Activated CD8-positive, alpha-beta T cell treated with anti-CD3 and anti-CD28 coated beads for 36 hours (primary cell): ENCODE measurements at regions not wholly inside any gene's neighbourhood (a gene's known extent, or its start where the extent isn't known, plus 50 kb on each side); places are given as distances from the start of the nearest gene placed in this dataset.

ENCODE experiments used
- ATAC-seq: fragments of 200-7000 bp; cut with Tn5 transposase; one replicate; pipeline ENCODE4 v1.10.0; 2021; ENCODE audit warnings: mild to moderate bottlenecking, moderate library complexity
- CTCF ChIA-PET: fragments of 350-600 bp; sonication (Branson Sonifier 250); formaldehyde crosslinking; loops from one replicate; lab custom pipeline; 2021; ENCODE audit warnings: antibody characterized with exemption; lab: Charles Lee
- POLR2A ChIA-PET: fragments of 350-600 bp; sonication (Branson Sonifier 250); formaldehyde crosslinking; loops from one replicate; lab custom pipeline; 2021; ENCODE audit warnings: antibody characterized with exemption; lab: Charles Lee
- DNase-seq: peaks from one replicate; pipeline ENCODE4 v3.0.0-alpha.2; 2020
- H3K27ac Mint-ChIP-seq: one replicate; pipeline ENCODE4 v1.8.0; 2021; ENCODE audit warnings: mild to moderate bottlenecking, mixed read lengths
- H3K27me3 Mint-ChIP-seq: one replicate; pipeline ENCODE4 v1.8.0; 2021; ENCODE audit warnings: mixed read lengths
- H3K36me3 Mint-ChIP-seq: one replicate; pipeline ENCODE4 v1.8.0; 2021; ENCODE audit warnings: low read depth, mixed read lengths
- H3K4me1 Mint-ChIP-seq: one replicate; pipeline ENCODE4 v1.8.0; 2021; ENCODE audit warnings: low read depth, mixed read lengths
- H3K4me3 Mint-ChIP-seq: one replicate; pipeline ENCODE4 v1.8.0; 2021; ENCODE audit warnings: mild to moderate bottlenecking, moderate library complexity, mixed read lengths
- H3K9me3 Mint-ChIP-seq: one replicate; pipeline ENCODE4 v1.8.0; 2021; ENCODE audit warnings: mixed read lengths
- intact Hi-C: fragments of 100-400 bp; cut with micrococcal nuclease; formaldehyde crosslinking; loops from one replicate; pipeline ENCODE4 v1.10.0; 2022
- TF ChIP-seq, protein P1 (sequence below): fragments of 200-600 bp; IDR thresholded peaks from one replicate; pipeline ENCODE4 v1.8.0; 2022; ENCODE audit warnings: antibody characterized with exemption, mild to moderate bottlenecking

GRCh38 chr13:80101040-80101439 is 239.9 kb downstream of the SPRY2 start:
- Mint-ChIP-seq H3K27ac (no peak overlapping the region), H3K4me1 (no peaks in the 10 kb centered on the region), H3K36me3 (no peaks in the 10 kb centered on the region), H3K4me3 (no peak overlapping the region), H3K9me3 (no peaks in the 10 kb centered on the region), H3K27me3 (no peaks in the 10 kb centered on the region)
- ChIA-PET CTCF (no interaction called here), POLR2A (no interaction called here)
- no peak for DNase-seq
- intact Hi-C loops: no loop called here
- TF ChIP-seq, protein P1, sequence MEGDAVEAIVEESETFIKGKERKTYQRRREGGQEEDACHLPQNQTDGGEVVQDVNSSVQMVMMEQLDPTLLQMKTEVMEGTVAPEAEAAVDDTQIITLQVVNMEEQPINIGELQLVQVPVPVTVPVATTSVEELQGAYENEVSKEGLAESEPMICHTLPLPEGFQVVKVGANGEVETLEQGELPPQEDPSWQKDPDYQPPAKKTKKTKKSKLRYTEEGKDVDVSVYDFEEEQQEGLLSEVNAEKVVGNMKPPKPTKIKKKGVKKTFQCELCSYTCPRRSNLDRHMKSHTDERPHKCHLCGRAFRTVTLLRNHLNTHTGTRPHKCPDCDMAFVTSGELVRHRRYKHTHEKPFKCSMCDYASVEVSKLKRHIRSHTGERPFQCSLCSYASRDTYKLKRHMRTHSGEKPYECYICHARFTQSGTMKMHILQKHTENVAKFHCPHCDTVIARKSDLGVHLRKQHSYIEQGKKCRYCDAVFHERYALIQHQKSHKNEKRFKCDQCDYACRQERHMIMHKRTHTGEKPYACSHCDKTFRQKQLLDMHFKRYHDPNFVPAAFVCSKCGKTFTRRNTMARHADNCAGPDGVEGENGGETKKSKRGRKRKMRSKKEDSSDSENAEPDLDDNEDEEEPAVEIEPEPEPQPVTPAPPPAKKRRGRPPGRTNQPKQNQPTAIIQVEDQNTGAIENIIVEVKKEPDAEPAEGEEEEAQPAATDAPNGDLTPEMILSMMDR: no peak
- ATAC-seq: no peak

GRCh38 chr13:80100636-80101035 is 240.3 kb downstream of the SPRY2 start:
- CTCF ChIA-PET: no interaction called here
- no peaks in the 10 kb centered on the region for H3K36me3 Mint-ChIP-seq

GRCh38 chr13:80097561-80097960 is 243.4 kb downstream of the SPRY2 start:
- ChIA-PET CTCF (no interaction called here), POLR2A (no interaction called here)
- Mint-ChIP-seq H3K27ac (no peak overlapping the region), H3K27me3 (no peaks in the 10 kb centered on the region), H3K9me3 (no peaks in the 10 kb centered on the region), H3K36me3 (no peaks in the 10 kb centered on the region), H3K4me3 (no peak overlapping the region), H3K4me1 (no peaks in the 10 kb centered on the region)
- TF ChIP-seq, protein P1: no peak
- DNase-seq: no peak
- intact Hi-C loops: no loop called here
- ATAC-seq: no peak

More at GRCh38 chr13:80100636-80101035, 240.3 kb downstream of the SPRY2 start:
- Mint-ChIP-seq H3K27me3 (no peaks in the 10 kb centered on the region), H3K27ac (no peak overlapping the region), H3K4me3 (no peak overlapping the region), H3K9me3 (no peaks in the 10 kb centered on the region), H3K4me1 (no peaks in the 10 kb centered on the region)
- TF ChIP-seq, protein P1: no peak
- POLR2A ChIA-PET: interaction anchor here (0.6 kb wide), 1 partner anchor 17 kb away, joined by 3 read pairs; no protein-coding TSS in a partner anchor
- intact Hi-C loops: no loop called here
- no peak for ATAC-seq
- no peak for DNase-seq

DNA sequence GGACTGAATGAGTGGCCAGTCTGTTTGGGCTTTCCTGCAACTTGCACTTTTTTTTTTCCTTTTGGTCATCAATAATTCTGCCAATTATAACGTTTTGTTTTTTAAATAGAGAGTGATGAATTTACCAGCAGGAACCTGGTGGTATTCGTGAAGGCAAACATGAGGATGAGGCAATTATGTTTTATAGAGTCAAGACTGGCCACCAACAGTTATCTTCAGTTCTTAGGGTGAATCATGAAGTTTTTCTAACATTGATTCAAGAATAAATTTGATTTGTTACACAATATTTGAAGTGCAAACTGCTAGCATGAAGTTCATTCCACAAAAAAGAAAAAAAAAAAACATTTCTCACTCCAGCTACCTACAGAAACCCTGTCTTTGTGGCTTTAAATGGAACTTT is 244.5 kb downstream of the SPRY2 start:
- ATAC-seq (no peak), DNase-seq (no peak)
- Mint-ChIP-seq H3K27me3 (no peaks in the 10 kb centered on the region), H3K9me3 (no peaks in the 10 kb centered on the region), H3K27ac (no peak overlapping the region), H3K36me3 (no peaks in the 10 kb centered on the region), H3K4me3 (no peak overlapping the region), H3K4me1 (no peaks in the 10 kb centered on the region)
- intact Hi-C loops: no loop called here
- TF ChIP-seq, protein P1: no peak
- ChIA-PET CTCF (no interaction called here), POLR2A (no interaction called here)

DNA sequence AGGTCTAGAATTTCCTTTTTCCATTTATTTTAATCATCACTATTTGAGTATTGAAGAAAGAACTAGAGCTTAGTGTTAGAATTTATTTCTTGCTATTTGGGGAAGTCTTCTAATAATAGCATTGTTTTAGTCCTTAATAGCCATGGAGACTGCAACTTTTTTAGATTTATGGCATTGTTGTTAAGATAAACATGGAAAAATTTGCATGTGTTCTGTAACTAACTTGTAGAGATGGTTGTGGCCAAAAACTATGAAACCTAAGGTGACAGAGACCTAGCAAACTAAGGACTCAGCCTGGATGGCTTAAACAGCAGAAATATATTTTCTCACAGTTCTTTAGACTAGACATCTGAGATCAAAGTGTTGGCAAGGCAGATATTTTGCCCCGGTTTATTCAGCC is 246.4 kb downstream of the SPRY2 start:
- DNase-seq: no peak
- intact Hi-C loops: no loop called here
- no peaks in the 10 kb centered on the region for H3K4me1 Mint-ChIP-seq
- H3K36me3 Mint-ChIP-seq: no peaks in the 10 kb centered on the region
- H3K9me3 Mint-ChIP-seq: no peaks in the 10 kb centered on the region
- no peak overlapping the region for H3K27ac Mint-ChIP-seq
- POLR2A ChIA-PET: no interaction called here
- CTCF ChIA-PET: no interaction called here
- ATAC-seq: no peak
- TF ChIP-seq, protein P1: no peak
- H3K4me3 Mint-ChIP-seq: no peak overlapping the region
- H3K27me3 Mint-ChIP-seq: no peaks in the 10 kb centered on the region
